ENCODE measurements at regions not wholly inside any gene's neighbourhood (a gene's known extent, or its start where the extent isn't known, plus 50 kb on each side); places are given as distances from the start of the nearest gene placed in this dataset.
"Not testable (repeated sequence)": the region's sequence is repeated elsewhere in the genome, so short reads cannot be mapped to it uniquely, and the experiment has no call there.

DNA sequence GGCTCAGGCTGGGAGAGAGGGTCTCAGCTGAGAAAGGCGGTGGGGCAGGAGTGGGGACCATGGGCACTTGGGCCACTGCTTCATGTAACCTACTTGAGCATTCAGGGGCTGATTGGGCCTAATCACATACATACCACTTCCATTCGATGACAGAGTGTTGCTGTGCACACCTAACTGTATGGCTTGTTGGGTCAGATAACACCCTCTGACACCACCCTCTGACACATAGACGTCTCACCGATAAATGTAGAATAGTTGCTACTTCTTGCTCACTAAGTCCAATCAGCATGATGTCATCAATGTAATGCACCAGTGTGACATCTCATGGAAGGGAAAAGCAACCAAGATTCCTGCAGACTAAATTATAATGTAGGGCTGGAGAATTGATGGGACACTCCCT, 252.9 kb upstream of the SGCG start:
- not testable (repeated sequence) for H3K4me1 ChIP-seq (ENCODE audit: control insufficient read depth, low read depth, low read length); H3K27me3 ChIP-seq (ENCODE audit: control insufficient read depth, insufficient read depth, low read length); H3K36me3 ChIP-seq (ENCODE audit: control insufficient read depth, low read depth, low read length); H3K27ac ChIP-seq (ENCODE audit: low read length); H3K9ac ChIP-seq (ENCODE audit: low read length); H3K4me3 ChIP-seq (ENCODE audit: low read length); H3K9me3 ChIP-seq (ENCODE audit: control insufficient read depth, low read depth, low read length)

DNA sequence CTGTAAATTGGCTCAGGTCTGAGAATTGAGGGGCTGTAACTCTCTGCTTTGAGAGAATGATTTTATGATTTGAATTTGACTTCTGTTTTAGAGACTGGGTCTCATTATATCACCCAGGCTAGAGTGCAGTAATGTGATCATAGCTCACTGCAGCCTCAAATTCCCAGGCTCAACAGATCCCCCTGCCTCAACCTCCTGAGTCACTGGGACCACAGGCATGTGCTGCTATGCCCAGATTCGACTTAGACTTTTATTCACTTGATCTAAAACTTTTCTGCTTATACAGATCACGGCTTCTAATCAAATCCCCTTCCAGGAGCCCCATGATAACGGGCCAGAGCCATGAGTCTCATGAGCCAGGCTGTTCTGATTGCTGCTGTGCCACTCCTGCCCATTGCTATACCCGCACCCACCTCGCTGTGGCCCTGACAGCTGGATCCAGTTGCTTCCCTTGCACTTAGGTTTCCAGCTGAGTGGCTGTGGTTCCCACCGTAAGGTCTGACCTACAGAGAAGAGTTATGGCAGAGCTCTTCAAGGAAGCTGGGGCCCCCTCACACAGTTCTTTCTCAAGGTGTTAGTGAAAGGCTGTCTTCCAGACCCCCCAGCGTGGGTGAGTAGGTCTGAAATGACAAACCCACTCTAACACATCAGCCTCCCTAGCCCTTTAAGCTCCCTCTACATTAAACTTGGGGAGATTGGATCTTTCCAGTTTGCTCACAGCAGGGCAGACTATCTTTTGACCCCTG, 251.2 kb upstream of the SGCG start:
- Histone ChIP-seq H3K36me3 (ENCODE audit: control insufficient read depth, low read depth, low read length) (no peaks in the 10 kb centered on the region), H3K27ac (ENCODE audit: low read length) (no peak overlapping the region), H3K4me3 (ENCODE audit: low read length) (no peak overlapping the region), H3K9ac (ENCODE audit: low read length) (no peak overlapping the region), H3K9me3 (ENCODE audit: control insufficient read depth, low read depth, low read length) (no peaks in the 10 kb centered on the region), H3K27me3 (ENCODE audit: control insufficient read depth, insufficient read depth, low read length) (no peaks in the 10 kb centered on the region), H3K4me1 (ENCODE audit: control insufficient read depth, low read depth, low read length) (no peaks in the 10 kb centered on the region)

- Histone ChIP-seq H3K27ac (ENCODE audit: low read length) (no peak overlapping the region), H3K27me3 (ENCODE audit: control insufficient read depth, insufficient read depth, low read length) (no peaks in the 10 kb centered on the region), H3K9ac (ENCODE audit: low read length) (no peak overlapping the region), H3K36me3 (ENCODE audit: control insufficient read depth, low read depth, low read length) (no peaks in the 10 kb centered on the region), H3K9me3 (ENCODE audit: control insufficient read depth, low read depth, low read length) (no peaks in the 10 kb centered on the region), H3K4me3 (ENCODE audit: low read length) (no peak overlapping the region), H3K4me1 (ENCODE audit: control insufficient read depth, low read depth, low read length) (no peaks in the 10 kb centered on the region)
Observed at GRCh38 chr13:22931576-22931975, 249.2 kb upstream of the SGCG start.

- not testable (repeated sequence) for H3K27ac ChIP-seq (ENCODE audit: low read length); H3K27me3 ChIP-seq (ENCODE audit: control insufficient read depth, insufficient read depth, low read length); H3K9me3 ChIP-seq (ENCODE audit: control insufficient read depth, low read depth, low read length); H3K4me3 ChIP-seq (ENCODE audit: low read length); H3K4me1 ChIP-seq (ENCODE audit: control insufficient read depth, low read depth, low read length); H3K9ac ChIP-seq (ENCODE audit: low read length); H3K36me3 ChIP-seq (ENCODE audit: control insufficient read depth, low read depth, low read length)
Observed at GRCh38 chr13:22932632-22933412, 248.0 kb upstream of the SGCG start.

DNA sequence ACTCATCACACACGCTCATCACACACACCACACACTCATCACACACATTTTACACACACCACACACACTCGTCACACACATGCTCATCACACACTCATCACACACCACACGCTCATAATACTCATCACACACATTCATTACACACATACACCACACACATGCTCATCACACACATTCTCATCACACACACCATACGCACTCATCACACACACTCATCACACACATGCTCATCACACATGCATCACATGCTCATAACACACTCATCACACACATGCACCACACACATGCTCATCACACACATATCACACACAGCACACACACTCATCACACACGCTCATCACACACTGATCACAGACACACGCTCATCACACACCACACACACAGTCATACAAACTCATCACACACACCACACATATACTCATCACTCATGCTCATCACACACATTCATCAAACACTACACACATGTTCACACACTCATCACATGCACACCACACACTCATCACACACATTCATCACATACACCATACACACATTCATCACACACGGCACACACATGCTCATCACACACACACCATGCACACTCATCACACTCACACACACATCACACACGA, 247.1 kb upstream of the SGCG start:
- no peaks in the 10 kb centered on the region for H3K4me1 ChIP-seq (ENCODE audit: control insufficient read depth, low read depth, low read length)
- H3K27me3 ChIP-seq (ENCODE audit: control insufficient read depth, insufficient read depth, low read length) = no peaks in the 10 kb centered on the region
- no peak overlapping the region for H3K9ac ChIP-seq (ENCODE audit: low read length)
- no peaks in the 10 kb centered on the region for H3K9me3 ChIP-seq (ENCODE audit: control insufficient read depth, low read depth, low read length)
- no peak overlapping the region for H3K4me3 ChIP-seq (ENCODE audit: low read length)
- H3K27ac ChIP-seq (ENCODE audit: low read length) = no peak overlapping the region
- H3K36me3 ChIP-seq (ENCODE audit: control insufficient read depth, low read depth, low read length) = no peaks in the 10 kb centered on the region

- Histone ChIP-seq H3K4me1 (ENCODE audit: control insufficient read depth, low read depth, low read length) (no peaks in the 10 kb centered on the region), H3K9ac (ENCODE audit: low read length) (no peak overlapping the region), H3K9me3 (ENCODE audit: control insufficient read depth, low read depth, low read length) (no peaks in the 10 kb centered on the region), H3K27ac (ENCODE audit: low read length) (no peak overlapping the region), H3K36me3 (ENCODE audit: control insufficient read depth, low read depth, low read length) (no peaks in the 10 kb centered on the region), H3K4me3 (ENCODE audit: low read length) (no peak overlapping the region), H3K27me3 (ENCODE audit: control insufficient read depth, insufficient read depth, low read length) (no peaks in the 10 kb centered on the region)
Observed at GRCh38 chr13:22934744-22935523, 245.8 kb upstream of the SGCG start.

DNA sequence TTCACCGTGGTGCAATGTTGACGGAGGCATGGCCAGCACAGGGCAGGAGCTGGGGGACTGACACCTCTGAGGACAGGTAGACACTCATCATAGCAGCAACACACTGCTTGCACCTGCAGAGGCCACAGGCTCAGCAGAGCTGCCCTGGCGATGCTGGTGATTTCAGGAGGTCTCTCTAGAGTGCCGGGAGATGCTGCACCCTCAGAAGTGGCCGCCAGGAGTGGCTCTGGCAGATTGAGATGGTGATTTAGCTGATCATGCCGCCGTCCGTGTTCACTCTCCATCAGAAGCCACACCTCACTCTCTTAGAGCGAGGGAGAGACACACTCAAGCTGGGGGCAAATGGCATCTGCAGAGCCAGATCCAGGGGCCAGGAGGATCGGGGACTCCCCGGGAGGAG, 244.6 kb upstream of the SGCG start:
- no peaks in the 10 kb centered on the region for H3K36me3 ChIP-seq (ENCODE audit: control insufficient read depth, low read depth, low read length)
- no peak overlapping the region for H3K4me3 ChIP-seq (ENCODE audit: low read length)
- no peak overlapping the region for H3K27ac ChIP-seq (ENCODE audit: low read length)
- no peak overlapping the region for H3K9ac ChIP-seq (ENCODE audit: low read length)
- H3K4me1 ChIP-seq (ENCODE audit: control insufficient read depth, low read depth, low read length) = no peaks in the 10 kb centered on the region
- no peaks in the 10 kb centered on the region for H3K27me3 ChIP-seq (ENCODE audit: control insufficient read depth, insufficient read depth, low read length)
- H3K9me3 ChIP-seq (ENCODE audit: control insufficient read depth, low read depth, low read length) = no peaks in the 10 kb centered on the region

DNA sequence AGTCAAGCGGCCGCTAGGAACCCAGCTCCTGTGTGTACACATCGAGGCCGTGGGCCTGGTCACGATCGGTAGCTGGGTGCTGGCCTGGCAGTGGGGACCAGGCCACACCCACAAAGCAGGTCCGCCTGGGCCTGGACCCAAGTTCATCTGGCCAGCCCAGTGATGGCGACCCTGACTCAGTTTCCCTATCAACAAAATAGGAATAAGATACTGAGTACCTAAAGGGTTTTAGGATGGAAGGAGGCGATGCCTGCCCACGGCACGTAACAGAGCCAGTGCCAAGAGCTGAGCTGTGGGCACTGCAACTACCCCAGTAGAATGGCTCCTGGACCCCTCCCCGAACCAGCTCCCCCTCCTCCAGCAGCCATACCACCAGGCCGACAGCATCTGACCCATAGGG, 243.5 kb upstream of the SGCG start:
- Histone ChIP-seq H3K36me3 (ENCODE audit: control insufficient read depth, low read depth, low read length) (no peaks in the 10 kb centered on the region), H3K4me1 (ENCODE audit: control insufficient read depth, low read depth, low read length) (no peaks in the 10 kb centered on the region), H3K9ac (ENCODE audit: low read length) (no peak overlapping the region), H3K27me3 (ENCODE audit: control insufficient read depth, insufficient read depth, low read length) (no peaks in the 10 kb centered on the region), H3K27ac (ENCODE audit: low read length) (no peak overlapping the region), H3K4me3 (ENCODE audit: low read length) (no peak overlapping the region), H3K9me3 (ENCODE audit: control insufficient read depth, low read depth, low read length) (no peaks in the 10 kb centered on the region)

DNA sequence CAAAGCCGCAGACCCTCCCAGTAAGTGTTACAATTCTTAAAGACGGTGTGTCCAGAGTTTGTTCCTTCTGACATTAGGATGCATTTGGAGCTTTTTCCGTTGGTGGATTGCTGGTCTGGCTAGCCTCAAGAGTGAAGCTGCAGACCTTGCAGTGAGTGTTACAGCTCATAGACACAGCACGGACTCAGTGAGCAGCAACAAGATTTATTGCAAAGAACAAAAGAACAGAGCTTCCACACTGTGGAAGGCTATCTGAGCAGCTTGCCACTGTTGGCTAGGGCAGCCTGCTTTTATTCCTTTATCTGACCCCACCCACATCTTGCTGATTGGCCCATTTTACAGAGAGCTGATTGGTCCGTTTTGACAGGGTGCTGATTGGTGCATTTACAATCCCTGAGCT, 242.8 kb upstream of the SGCG start:
- Histone ChIP-seq H3K27me3 (ENCODE audit: control insufficient read depth, insufficient read depth, low read length) (no peaks in the 10 kb centered on the region), H3K9me3 (ENCODE audit: control insufficient read depth, low read depth, low read length) (no peaks in the 10 kb centered on the region), H3K27ac (ENCODE audit: low read length) (no peak overlapping the region), H3K4me1 (ENCODE audit: control insufficient read depth, low read depth, low read length) (no peaks in the 10 kb centered on the region), H3K9ac (ENCODE audit: low read length) (no peak overlapping the region), H3K36me3 (ENCODE audit: control insufficient read depth, low read depth, low read length) (no peaks in the 10 kb centered on the region), H3K4me3 (ENCODE audit: low read length) (no peak overlapping the region)

DNA sequence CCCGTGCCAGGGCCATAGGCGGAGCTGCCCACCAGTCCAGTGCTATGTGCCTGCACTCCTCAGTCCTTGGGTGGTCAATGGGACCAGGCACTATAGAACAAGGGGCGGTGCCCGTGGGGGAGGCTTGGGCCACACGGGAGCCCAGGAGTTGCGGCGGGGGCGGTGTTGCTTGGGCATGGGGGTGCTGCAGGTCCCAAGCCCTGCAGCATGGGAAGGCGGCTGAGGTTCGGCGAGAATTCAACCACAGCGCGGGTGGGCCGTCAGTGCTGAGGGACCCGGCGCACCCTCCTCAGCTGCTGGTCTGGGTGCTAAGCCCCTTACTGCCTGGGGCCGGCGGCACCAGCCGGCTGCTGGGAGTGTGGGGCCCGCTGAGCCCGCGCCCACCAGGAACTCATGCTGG, 242.2 kb upstream of the SGCG start:
- no peaks in the 10 kb centered on the region for H3K36me3 ChIP-seq (ENCODE audit: control insufficient read depth, low read depth, low read length)
- no peak overlapping the region for H3K27ac ChIP-seq (ENCODE audit: low read length)
- no peaks in the 10 kb centered on the region for H3K27me3 ChIP-seq (ENCODE audit: control insufficient read depth, insufficient read depth, low read length)
- H3K9me3 ChIP-seq (ENCODE audit: control insufficient read depth, low read depth, low read length) = no peaks in the 10 kb centered on the region
- no peak overlapping the region for H3K4me3 ChIP-seq (ENCODE audit: low read length)
- H3K9ac ChIP-seq (ENCODE audit: low read length) = no peak overlapping the region
- H3K4me1 ChIP-seq (ENCODE audit: control insufficient read depth, low read depth, low read length) = no peaks in the 10 kb centered on the region

GRCh38 chr13:22939157-22939556, 241.6 kb upstream of the SGCG start:
- Histone ChIP-seq H3K36me3 (ENCODE audit: control insufficient read depth, low read depth, low read length) (no peaks in the 10 kb centered on the region), H3K9me3 (ENCODE audit: control insufficient read depth, low read depth, low read length) (no peaks in the 10 kb centered on the region), H3K27me3 (ENCODE audit: control insufficient read depth, insufficient read depth, low read length) (no peaks in the 10 kb centered on the region), H3K4me3 (ENCODE audit: low read length) (no peak overlapping the region), H3K27ac (ENCODE audit: low read length) (no peak overlapping the region), H3K9ac (ENCODE audit: low read length) (no peak overlapping the region), H3K4me1 (ENCODE audit: control insufficient read depth, low read depth, low read length) (no peaks in the 10 kb centered on the region)
